ENCODE measurements at regions not wholly inside any gene's neighbourhood (a gene's known extent, or its start where the extent isn't known, plus 50 kb on each side); places are given as distances from the start of the nearest gene placed in this dataset.

- no peak for TF ChIP-seq CTCF (IDR thresholded peaks at IDR 0.05)
- TF ChIP-seq POLR2A (IDR thresholded peaks at IDR 0.05), result no peak
Measured at GRCh38 chr12:24719293-24719721, 229.6 kb downstream of the BCAT1 start.
